Muscle of leg (tissue), 3 donors: ENCODE measurements at regions not wholly inside any gene's neighbourhood (a gene's known extent, or its start where the extent isn't known, plus 50 kb on each side); places are given as distances from the start of the nearest gene placed in this dataset.
"Not testable (repeated sequence)": the region's sequence is repeated elsewhere in the genome, so short reads cannot be mapped to it uniquely, and the experiment has no call there.

ENCODE experiments used
- DNase-seq: peaks from one replicate; pipeline ENCODE4 v3.0.0; 2013
- H3K27ac ChIP-seq: one replicate; pipeline ENCODE4 v1.5.1; 2013; ENCODE audit warnings: mild to moderate bottlenecking, low read length, control low read depth
- H3K27me3 ChIP-seq: one replicate; pipeline ENCODE4 v1.6.1; 2013; ENCODE audit warnings: low read length; ENCODE audit not compliant: control insufficient read depth, insufficient read depth
- H3K36me3 ChIP-seq: one replicate; pipeline ENCODE4 v1.6.1; 2013; ENCODE audit warnings: low read length; ENCODE audit not compliant: control insufficient read depth, insufficient read depth
- H3K4me1 ChIP-seq: one replicate; pipeline ENCODE4 v1.6.1; 2013; ENCODE audit warnings: low read length; ENCODE audit not compliant: control insufficient read depth, insufficient read depth
- H3K4me3 ChIP-seq: one replicate; pipeline ENCODE4 v1.5.1; 2013; ENCODE audit warnings: low read length, control low read depth
- H3K9me3 ChIP-seq: replicated peaks from 2 replicates; pipeline ENCODE4 v1.6.1; 2013; ENCODE audit warnings: low read depth, low read length; ENCODE audit not compliant: control insufficient read depth
- WGBS: methylation state at CpG from one replicate; pipeline ENCODE4 v1.1.5; 2013; ENCODE audit warnings: missing lambda C conversion rate; ENCODE audit not compliant: insufficient coverage; 5-methylcytosine and 5-hydroxymethylcytosine counted together

DNA sequence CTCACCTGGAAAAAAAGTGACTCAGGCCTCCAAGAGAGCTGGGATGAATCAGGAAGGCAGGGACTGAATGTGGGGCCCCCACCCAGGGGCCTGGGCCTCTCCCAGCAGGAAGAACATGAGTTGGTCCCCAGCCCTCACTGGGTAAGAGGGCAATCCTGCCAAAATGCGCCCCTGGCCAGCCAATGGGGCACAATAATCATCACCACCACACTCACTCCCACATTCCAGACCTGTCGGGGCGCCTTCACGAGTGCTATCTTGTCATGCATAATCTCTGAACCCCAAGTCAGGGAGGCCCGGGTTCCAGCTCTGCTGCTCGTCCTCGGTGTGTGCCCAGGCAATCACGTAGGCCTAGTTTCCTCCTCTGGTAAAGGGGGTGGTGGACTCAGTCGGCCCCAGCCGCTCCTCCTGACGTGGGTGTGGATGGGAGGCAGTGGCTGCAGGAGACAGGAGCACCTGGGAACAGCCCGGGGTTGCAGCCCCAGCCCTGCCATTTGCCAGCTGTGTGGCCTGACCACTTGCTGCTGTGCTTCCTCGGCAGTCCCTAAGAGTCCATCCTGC lies 115.1 kb downstream of the CYP26B1 start:
- no peaks in the 10 kb centered on the region for H3K36me3 ChIP-seq
- no peak overlapping the region for H3K4me3 ChIP-seq
- no peak overlapping the region for H3K27ac ChIP-seq
- DNase-seq = no peak
- whole genome bisulfite sequencing = 89% methylated on average over 11 of the region's 13 CpGs
- no peaks in the 10 kb centered on the region for H3K9me3 ChIP-seq
- H3K27me3 ChIP-seq = no peaks in the 10 kb centered on the region
- no peaks in the 10 kb centered on the region for H3K4me1 ChIP-seq

DNA sequence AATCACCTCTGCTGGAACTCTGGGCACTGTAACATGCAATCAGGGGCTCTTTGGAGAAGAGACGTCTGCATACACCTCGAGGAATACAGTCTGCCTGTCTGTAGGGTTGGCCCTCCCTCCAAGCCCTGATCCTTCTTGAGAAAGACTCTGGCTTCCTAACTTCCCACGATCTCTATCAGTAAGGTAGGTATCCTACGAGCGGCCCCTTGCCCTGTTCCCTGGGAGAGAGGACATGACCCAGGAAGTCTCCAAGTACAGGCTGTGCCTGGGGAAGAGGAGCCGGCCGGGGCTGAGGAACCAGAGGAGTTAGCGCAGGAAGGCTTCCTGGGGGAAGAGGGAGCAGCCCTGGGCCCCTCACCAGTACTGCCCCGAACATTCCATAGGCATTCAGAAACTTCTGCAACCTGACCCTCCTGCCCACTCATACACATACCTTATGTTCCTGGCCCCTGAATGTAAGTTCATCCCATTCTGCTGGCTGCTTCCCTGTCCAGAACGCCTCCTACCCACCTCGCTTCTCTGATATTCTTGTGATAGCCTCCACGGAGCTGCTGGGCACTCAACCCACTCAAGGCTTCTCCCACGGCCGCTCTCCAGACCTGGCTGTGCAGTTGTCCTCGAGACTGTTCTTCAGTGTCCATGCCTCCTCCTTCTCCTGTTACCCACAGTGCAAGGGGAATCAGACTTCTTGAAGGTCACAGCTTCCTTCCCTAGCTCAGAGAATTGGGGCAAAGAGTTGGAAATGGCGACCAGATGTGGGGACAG lies 116.1 kb downstream of the CYP26B1 start:
- no peak overlapping the region for H3K4me3 ChIP-seq
- WGBS = 80% methylated on average over 11 of the region's 16 CpGs
- no peak overlapping the region for H3K27ac ChIP-seq
- no peaks in the 10 kb centered on the region for H3K27me3 ChIP-seq
- H3K36me3 ChIP-seq = no peaks in the 10 kb centered on the region
- no peaks in the 10 kb centered on the region for H3K9me3 ChIP-seq
- DNase-seq = no peak
- no peaks in the 10 kb centered on the region for H3K4me1 ChIP-seq

DNA sequence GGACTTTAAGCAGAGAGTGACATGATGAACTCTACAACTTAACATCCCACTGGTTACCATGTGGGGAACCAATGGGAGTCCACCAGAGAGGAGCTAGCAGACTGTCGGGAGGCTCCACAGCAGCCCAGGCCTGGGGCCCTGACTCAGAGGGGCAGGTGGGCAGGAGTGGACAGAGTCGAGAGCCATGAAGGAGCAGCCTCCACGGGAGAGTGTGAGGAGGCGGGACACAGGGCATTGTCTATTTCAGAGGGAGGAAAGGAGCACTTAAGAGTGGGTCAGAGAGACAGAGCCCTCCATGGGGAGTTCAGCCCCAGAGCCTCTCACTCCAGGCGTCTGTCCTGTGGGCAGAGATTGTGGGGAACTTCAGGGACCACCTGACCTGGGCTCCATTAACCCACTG lies 118.7 kb downstream of the CYP26B1 start:
- no peak for DNase-seq
- Histone ChIP-seq H3K4me3 (no peak overlapping the region), H3K4me1 (no peaks in the 10 kb centered on the region), H3K27me3 (no peaks in the 10 kb centered on the region), H3K36me3 (no peaks in the 10 kb centered on the region), H3K9me3 (no peaks in the 10 kb centered on the region), H3K27ac (no peak overlapping the region)
- WGBS = 67% methylated on average over 4 of the region's 5 CpGs

DNA sequence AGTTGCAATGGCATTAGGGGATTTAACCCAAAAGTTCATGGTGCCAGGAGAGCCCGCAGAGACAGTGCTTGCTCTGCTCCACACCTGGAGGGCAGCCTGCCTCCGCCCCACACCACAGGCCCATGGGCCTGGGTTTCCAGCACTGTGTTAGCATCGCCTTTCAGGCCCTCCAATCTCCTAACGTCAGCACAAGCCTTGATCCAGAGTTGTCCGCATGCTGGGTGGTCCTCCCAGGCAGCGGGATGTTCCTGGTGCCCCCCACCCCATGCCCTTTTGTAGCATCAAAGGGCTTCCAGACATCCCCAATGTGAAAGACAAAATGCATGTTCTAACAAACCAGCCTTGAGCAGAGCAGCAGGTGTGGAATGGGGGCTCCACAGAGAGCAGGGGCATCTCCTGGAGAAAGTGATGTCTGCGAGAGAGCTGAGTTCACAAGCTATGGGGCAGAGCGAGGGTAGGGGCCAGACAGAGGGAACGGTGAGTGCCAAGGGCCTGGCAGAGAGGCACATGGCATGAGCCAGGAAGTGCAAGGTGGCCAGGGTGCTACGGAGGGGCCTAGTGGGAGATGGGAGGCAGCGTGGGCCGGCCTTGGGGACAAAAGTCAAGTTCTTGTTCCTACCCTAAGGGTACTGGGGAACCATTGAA lies 119.2 kb downstream of the CYP26B1 start:
- H3K4me3 ChIP-seq = no peak overlapping the region
- DNase-seq = no peak
- no peaks in the 10 kb centered on the region for H3K36me3 ChIP-seq
- H3K4me1 ChIP-seq = no peaks in the 10 kb centered on the region
- H3K27me3 ChIP-seq = no peaks in the 10 kb centered on the region
- WGBS = 92% methylated on average over 9 of the region's 12 CpGs
- H3K9me3 ChIP-seq = no peaks in the 10 kb centered on the region
- H3K27ac ChIP-seq = no peak overlapping the region

DNA sequence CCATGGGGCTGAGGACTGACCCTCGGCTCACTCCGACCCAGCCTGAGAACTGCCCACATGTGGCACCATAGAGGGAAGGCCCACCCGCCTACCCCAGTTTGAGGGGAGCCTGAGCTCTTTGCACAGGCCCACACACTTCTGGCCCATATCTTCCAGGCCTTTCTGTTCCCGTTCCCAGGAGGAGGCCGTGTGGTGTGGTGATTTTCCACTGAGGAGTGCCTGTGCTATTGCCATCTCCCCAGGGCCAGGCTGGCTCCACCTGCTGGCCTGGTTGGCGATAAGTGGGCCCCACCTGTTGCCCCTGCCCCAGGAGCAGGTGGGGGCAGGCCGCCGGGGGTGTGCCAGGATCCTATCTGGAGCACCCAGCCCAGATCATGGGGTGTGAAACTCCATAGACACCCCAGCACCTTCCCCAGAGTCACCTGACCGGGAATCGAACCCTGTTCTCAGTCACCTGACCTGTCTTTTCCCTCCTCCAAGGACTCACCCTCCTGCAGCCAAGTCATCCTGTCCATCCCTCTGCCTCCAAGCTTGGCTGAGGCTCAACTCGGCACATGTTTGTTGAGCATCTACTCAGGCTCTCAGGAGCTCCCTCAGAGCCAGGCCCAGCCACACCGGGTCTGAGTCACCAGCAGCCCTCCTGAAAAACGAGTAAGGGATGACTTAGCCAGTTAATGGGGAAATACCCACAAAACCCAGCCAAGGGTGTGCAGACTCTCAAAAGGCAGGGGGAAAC lies 120.1 kb downstream of the CYP26B1 start:
- H3K9me3 ChIP-seq = no peaks in the 10 kb centered on the region
- H3K27ac ChIP-seq = no peak overlapping the region
- H3K27me3 ChIP-seq = no peaks in the 10 kb centered on the region
- 85% methylated on average over 8 of the region's 13 CpGs for WGBS
- no peak for DNase-seq
- no peaks in the 10 kb centered on the region for H3K36me3 ChIP-seq
- no peak overlapping the region for H3K4me3 ChIP-seq
- H3K4me1 ChIP-seq = no peaks in the 10 kb centered on the region

DNA sequence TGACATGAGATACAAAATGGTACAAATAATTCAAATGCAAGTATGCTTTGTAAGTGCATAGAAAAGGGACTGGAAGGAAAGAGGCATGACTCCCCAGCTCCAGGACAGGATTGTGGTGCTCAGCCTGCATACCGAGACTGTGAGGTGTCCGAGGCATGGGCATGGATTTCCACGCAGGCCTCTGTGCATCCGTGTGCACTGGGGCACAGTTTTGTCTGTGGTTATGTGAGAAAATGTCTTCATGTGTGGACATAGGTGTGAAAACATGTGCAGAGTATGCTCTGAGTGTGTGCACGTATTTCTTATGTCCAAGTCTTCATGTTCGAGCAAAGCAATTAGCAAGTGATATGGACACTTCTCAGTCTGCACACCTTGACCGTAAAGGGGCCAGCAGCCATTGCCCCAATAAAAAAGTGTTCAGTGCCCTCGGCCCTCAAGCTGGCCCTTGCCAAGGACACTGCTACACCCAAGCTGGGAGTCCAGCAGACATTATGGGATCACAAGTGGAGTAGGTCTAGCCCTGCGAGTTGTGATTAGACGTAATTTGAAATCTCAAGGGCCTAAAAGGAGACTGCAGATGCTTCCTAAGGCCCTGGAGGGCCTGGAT lies 120.7 kb downstream of the CYP26B1 start:
- 81% methylated on average over 9 of the region's 10 CpGs for WGBS

DNA sequence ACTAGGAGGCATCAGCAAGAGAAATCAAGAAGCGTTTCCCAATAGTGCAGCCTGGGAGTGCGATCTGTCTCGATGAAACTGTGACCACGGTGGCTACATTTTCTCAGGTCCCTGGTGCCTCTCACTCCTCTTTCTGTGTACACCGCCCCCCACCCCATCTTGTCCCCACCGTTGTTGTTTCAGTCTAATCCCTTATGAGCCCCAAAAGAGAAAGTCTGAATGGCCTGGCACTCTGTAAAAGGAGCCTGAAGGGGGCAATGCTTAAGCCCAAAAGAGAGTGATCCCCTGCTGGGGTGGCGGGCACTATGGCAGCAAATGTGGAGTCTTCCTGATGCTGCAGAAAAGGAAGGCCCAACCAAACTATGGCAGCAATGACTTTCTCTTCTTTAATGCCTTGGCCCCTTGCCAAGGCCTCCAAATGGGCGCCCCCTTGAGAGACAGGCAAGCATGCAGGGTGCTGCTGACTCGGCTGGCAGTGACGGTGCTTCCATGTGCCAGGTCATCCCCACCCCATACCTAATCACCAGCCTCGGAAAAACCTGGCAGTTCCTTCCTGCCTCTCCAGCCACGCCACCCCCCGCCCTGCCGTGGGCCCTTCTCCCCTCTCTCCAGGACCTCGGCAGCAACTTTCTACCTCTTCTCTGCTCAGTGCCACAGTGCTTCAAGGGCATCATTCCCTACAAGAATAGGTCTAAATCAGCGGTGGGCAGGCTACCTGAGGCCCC lies 123.0 kb downstream of the CYP26B1 start:
- 85% methylated on average over 13 of the region's 16 CpGs for WGBS
- Histone ChIP-seq H3K36me3 (no peaks in the 10 kb centered on the region), H3K27me3 (no peaks in the 10 kb centered on the region), H3K4me1 (no peaks in the 10 kb centered on the region), H3K9me3 (no peaks in the 10 kb centered on the region), H3K27ac (no peak overlapping the region), H3K4me3 (no peak overlapping the region)
- DNase-seq = no peak

More for the DNA sequence above, 120.7 kb downstream of the CYP26B1 start:
- Histone ChIP-seq H3K9me3 (no peaks in the 10 kb centered on the region), H3K27ac (no peak overlapping the region), H3K4me3 (no peak overlapping the region), H3K27me3 (no peaks in the 10 kb centered on the region), H3K4me1 (no peaks in the 10 kb centered on the region), H3K36me3 (no peaks in the 10 kb centered on the region)
- no peak for DNase-seq

DNA sequence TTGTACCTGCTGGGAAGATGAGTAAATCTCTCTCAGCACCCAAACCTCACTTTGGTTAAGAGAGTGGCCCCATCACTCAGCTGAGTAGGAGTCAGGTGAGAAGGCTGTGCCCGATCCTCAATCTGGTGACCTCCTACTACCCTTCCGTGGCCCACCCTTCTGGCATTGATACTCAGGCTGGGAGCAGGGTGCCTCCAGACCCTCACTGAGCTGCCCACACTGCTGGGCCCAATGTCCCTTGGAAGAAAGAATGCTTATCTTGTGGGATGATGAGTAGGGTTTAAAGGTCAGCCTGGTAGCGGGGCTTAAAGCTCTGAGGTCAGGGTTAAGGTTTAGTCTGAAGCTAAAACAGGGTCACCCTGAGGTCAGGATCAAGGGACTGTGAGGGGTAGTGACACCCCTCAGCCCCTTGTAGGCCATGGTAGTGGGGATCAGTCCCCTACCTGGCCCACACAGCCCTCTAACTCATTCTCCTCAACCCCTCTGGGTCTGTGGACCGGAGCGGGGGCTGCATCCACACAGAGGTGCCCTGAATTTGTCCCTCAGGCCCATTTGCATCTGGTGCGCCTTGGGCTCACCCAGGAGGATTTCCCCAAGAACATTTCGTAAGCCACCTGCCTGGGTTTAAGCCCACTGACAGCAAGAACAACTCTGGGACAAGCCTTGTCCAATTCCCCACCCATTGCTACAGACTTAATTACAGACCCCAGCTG lies 123.8 kb downstream of the CYP26B1 start:
- Histone ChIP-seq H3K4me1 (no peaks in the 10 kb centered on the region), H3K36me3 (no peaks in the 10 kb centered on the region), H3K27me3 (no peaks in the 10 kb centered on the region), H3K4me3 (no peak overlapping the region), H3K27ac (no peak overlapping the region), H3K9me3 (no peaks in the 10 kb centered on the region)
- no peak for DNase-seq
- WGBS = 91% methylated on average over 4 of the region's 7 CpGs

DNA sequence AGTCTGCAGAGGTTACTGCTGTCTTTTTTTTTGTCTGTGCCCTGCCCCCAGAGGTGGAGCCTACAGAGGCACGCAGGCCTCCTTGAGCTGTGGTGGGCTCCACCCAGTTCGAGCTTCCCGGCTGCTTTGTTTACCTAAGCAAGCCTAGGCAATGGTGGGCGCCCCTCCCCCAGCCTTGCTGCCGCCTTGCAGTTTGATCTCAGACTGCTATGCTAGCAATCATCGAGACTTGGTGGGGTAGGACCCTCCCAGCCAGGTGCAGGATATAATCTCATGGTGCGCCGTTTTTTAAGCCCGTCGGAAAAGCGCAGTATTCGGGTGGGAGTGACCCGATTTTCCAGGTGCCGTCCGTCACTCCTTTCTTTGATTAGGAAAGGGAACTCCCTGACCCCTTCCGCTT lies 126.3 kb downstream of the CYP26B1 start:
- H3K36me3 ChIP-seq, H3K9me3 ChIP-seq, H3K4me3 ChIP-seq, H3K27ac ChIP-seq, H3K27me3 ChIP-seq, DNase-seq, H3K4me1 ChIP-seq: not testable (repeated sequence)
- WGBS = 74% methylated on average over 4 of the region's 16 CpGs
